ENCODE measurements at regions not wholly inside any gene's neighbourhood (a gene's known extent, or its start where the extent isn't known, plus 50 kb on each side); places are given as distances from the start of the nearest gene placed in this dataset.

DNA sequence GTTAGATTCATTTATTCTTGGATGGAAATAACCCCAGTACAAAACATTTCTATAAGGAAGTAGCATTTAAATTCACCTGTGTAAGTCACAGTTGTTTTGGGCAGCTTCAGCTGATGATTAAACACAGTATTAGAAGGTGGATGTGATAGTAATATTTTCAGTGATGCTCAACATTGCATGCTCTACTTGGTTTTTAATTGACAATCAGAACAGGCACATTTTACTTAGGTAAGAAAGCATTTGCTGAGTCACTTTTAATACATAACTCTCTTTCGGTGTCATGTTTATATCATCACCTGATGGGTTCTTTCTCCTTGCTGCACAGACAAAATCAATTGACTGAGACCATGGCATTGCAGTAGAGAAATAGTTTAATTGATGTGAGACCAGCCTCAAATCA is 80.7 kb downstream of the CMAS start:
- Histone ChIP-seq H4K20me1 (replicated peaks; ENCODE audit: control insufficient read depth, extremely low read depth, insufficient read depth, low read length) (no peaks in the 10 kb centered on the region), H3K9me3 (replicated peaks; ENCODE audit: control insufficient read depth, insufficient read depth, low read length) (no peaks in the 10 kb centered on the region), H3K27ac (ENCODE audit: insufficient read depth, low read depth, low read length) (no peak overlapping the region), H2AFZ (ENCODE audit: low read depth, low read length) (no peak overlapping the region), H3K9ac (replicated peaks; ENCODE audit: extremely low read depth, insufficient read depth, low read length) (no peak overlapping the region), H3K4me2 (ENCODE audit: insufficient read depth, low read length) (no peak overlapping the region), H3K36me3 (ENCODE audit: control insufficient read depth in 2 of 2, extremely low read depth in 1 of 2, insufficient read depth in 2 of 2, low read length in 2 of 2) (no peaks in the 10 kb centered on the region), H3K79me2 (ENCODE audit: control insufficient read depth, insufficient read depth, low read length) (no peaks in the 10 kb centered on the region), H3K27me3 (ENCODE audit: control insufficient read depth in 2 of 2, insufficient read depth in 2 of 2, low read length in 2 of 2) (no peaks in the 10 kb centered on the region), H3K4me1 (ENCODE audit: control insufficient read depth, extremely low read depth, insufficient read depth, low read length) (no peaks in the 10 kb centered on the region), H3K9me1 (replicated peaks; ENCODE audit: control insufficient read depth, extremely low read depth, insufficient read depth, low read length) (no peaks in the 10 kb centered on the region), H3K4me3 (replicated peaks in 1 of 3; ENCODE audit: insufficient read depth in 1 of 3, low read depth in 1 of 3, low read length in 3 of 3) (no peak overlapping the region)
- DNase-seq (ENCODE audit: low read depth, low spot score) (no peak), FAIRE-seq (no peak)
- TF ChIP-seq, protein P1, sequence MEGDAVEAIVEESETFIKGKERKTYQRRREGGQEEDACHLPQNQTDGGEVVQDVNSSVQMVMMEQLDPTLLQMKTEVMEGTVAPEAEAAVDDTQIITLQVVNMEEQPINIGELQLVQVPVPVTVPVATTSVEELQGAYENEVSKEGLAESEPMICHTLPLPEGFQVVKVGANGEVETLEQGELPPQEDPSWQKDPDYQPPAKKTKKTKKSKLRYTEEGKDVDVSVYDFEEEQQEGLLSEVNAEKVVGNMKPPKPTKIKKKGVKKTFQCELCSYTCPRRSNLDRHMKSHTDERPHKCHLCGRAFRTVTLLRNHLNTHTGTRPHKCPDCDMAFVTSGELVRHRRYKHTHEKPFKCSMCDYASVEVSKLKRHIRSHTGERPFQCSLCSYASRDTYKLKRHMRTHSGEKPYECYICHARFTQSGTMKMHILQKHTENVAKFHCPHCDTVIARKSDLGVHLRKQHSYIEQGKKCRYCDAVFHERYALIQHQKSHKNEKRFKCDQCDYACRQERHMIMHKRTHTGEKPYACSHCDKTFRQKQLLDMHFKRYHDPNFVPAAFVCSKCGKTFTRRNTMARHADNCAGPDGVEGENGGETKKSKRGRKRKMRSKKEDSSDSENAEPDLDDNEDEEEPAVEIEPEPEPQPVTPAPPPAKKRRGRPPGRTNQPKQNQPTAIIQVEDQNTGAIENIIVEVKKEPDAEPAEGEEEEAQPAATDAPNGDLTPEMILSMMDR (IDR thresholded peaks at IDR 0.05; ENCODE audit: extremely low read depth in 1 of 2, insufficient read depth in 1 of 2, low read depth in 1 of 2, low read length in 2 of 2), result no peak
- TF ChIP-seq MYC (IDR thresholded peaks at IDR 0.05; ENCODE audit: low read depth, low read length) (no peak), JUN (IDR thresholded peaks at IDR 0.05; ENCODE audit: borderline replicate concordance, insufficient read depth, insufficient read length, low read depth) (no peak), POLR2A (IDR thresholded peaks at IDR 0.05; ENCODE audit: low read depth, low read length) (no peak), POLR2AphosphoS5 (IDR thresholded peaks at IDR 0.05; ENCODE audit: insufficient read depth, low read depth, low read length) (no peak), EZH2 (IDR thresholded peaks at IDR 0.05; ENCODE audit: borderline replicate concordance, low read depth, low read length, severe bottlenecking) (no peak), FOS (IDR thresholded peaks at IDR 0.05; ENCODE audit: borderline replicate concordance, insufficient read depth, low read length) (no peak), GATA2 (IDR thresholded peaks at IDR 0.05; ENCODE audit: insufficient read depth, insufficient read length, low read depth, low read length) (no peak)
- TF ChIP-seq, protein P2, sequence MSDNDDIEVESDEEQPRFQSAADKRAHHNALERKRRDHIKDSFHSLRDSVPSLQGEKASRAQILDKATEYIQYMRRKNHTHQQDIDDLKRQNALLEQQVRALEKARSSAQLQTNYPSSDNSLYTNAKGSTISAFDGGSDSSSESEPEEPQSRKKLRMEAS (IDR thresholded peaks at IDR 0.05; ENCODE audit: insufficient read depth, insufficient read length), result no peak
- BruUV-seq (replicated peaks), result no TSS peak
- dilution Hi-C loops (cut with MboI; ENCODE audit: extremely low pct_ligation_motif_present, low sequenced_read_pairs) (no loop called here), intact Hi-C loops (cut with micrococcal nuclease) (no loop called here)
- CTCF ChIA-PET, result no interaction called here
- POLR2A ChIA-PET, result no interaction called here
